Panc1 (cell line): ENCODE measurements at regions not wholly inside any gene's neighbourhood (a gene's known extent, or its start where the extent isn't known, plus 50 kb on each side); places are given as distances from the start of the nearest gene placed in this dataset.

Experiments
- POLR2AphosphoS5 ChIP-seq: IDR thresholded peaks from 2 replicates; pipeline ENCODE4 v1.6.1; 2012; ENCODE audit warnings: mild to moderate bottlenecking, low read depth, low read length, moderate library complexity
- TF ChIP-seq, protein P1 (sequence below): fragments of 450-650 bp; IDR thresholded peaks from 2 replicates; pipeline ENCODE4 v1.5.1; 2017; ENCODE audit warnings: mild to moderate bottlenecking
- TF ChIP-seq, protein P2 (sequence below), 2 experiments: IDR thresholded peaks; 2 replicates each; pipeline ENCODE4 v1.6.1; 2011 to 2012; ENCODE audit warnings: low read depth in 2 of 2, control low read depth in 1 of 2, low read length in 1 of 2, mild to moderate bottlenecking in 1 of 2, moderate library complexity in 1 of 2; ENCODE audit not compliant: insufficient read depth in 1 of 2

- TF ChIP-seq POLR2AphosphoS5 = no peak
- TF ChIP-seq, protein P1, sequence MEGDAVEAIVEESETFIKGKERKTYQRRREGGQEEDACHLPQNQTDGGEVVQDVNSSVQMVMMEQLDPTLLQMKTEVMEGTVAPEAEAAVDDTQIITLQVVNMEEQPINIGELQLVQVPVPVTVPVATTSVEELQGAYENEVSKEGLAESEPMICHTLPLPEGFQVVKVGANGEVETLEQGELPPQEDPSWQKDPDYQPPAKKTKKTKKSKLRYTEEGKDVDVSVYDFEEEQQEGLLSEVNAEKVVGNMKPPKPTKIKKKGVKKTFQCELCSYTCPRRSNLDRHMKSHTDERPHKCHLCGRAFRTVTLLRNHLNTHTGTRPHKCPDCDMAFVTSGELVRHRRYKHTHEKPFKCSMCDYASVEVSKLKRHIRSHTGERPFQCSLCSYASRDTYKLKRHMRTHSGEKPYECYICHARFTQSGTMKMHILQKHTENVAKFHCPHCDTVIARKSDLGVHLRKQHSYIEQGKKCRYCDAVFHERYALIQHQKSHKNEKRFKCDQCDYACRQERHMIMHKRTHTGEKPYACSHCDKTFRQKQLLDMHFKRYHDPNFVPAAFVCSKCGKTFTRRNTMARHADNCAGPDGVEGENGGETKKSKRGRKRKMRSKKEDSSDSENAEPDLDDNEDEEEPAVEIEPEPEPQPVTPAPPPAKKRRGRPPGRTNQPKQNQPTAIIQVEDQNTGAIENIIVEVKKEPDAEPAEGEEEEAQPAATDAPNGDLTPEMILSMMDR = no peak
- TF ChIP-seq, protein P2, sequence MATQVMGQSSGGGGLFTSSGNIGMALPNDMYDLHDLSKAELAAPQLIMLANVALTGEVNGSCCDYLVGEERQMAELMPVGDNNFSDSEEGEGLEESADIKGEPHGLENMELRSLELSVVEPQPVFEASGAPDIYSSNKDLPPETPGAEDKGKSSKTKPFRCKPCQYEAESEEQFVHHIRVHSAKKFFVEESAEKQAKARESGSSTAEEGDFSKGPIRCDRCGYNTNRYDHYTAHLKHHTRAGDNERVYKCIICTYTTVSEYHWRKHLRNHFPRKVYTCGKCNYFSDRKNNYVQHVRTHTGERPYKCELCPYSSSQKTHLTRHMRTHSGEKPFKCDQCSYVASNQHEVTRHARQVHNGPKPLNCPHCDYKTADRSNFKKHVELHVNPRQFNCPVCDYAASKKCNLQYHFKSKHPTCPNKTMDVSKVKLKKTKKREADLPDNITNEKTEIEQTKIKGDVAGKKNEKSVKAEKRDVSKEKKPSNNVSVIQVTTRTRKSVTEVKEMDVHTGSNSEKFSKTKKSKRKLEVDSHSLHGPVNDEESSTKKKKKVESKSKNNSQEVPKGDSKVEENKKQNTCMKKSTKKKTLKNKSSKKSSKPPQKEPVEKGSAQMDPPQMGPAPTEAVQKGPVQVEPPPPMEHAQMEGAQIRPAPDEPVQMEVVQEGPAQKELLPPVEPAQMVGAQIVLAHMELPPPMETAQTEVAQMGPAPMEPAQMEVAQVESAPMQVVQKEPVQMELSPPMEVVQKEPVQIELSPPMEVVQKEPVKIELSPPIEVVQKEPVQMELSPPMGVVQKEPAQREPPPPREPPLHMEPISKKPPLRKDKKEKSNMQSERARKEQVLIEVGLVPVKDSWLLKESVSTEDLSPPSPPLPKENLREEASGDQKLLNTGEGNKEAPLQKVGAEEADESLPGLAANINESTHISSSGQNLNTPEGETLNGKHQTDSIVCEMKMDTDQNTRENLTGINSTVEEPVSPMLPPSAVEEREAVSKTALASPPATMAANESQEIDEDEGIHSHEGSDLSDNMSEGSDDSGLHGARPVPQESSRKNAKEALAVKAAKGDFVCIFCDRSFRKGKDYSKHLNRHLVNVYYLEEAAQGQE (IDR thresholded peaks at IDR 0.05; ENCODE audit: insufficient read depth in 1 of 2, low read depth in 2 of 2, low read length in 1 of 2) = no peak
These were observed 195.0 kb upstream of the NECTIN1 start for GRCh38 chr11:119924017-119924416.
